ENCODE measurements at regions not wholly inside any gene's neighbourhood (a gene's known extent, or its start where the extent isn't known, plus 50 kb on each side); places are given as distances from the start of the nearest gene placed in this dataset.

- no peak for DNase-seq (ENCODE audit: low spot score)
These were observed 69.8 kb upstream of the DMAC1 start for GRCh38 chr9:7869340-7869739.

GRCh38 chr9:7862170-7862569 lies 62.6 kb upstream of the DMAC1 start:
- no peak for DNase-seq (ENCODE audit: low spot score)

GRCh38 chr9:7861086-7861485 lies 61.5 kb upstream of the DMAC1 start:
- DNase-seq (ENCODE audit: low spot score) = no peak

GRCh38 chr9:7860335-7860709 lies 60.7 kb upstream of the DMAC1 start:
- no peak for DNase-seq (ENCODE audit: low spot score)

GRCh38 chr9:7859701-7860334 lies 60.2 kb upstream of the DMAC1 start:
- DNase-seq (ENCODE audit: low spot score) = no peak

GRCh38 chr9:7858166-7858565 lies 58.6 kb upstream of the DMAC1 start:
- DNase-seq (ENCODE audit: low spot score) = no peak

- DNase-seq (ENCODE audit: low spot score) = no peak
These were observed 55.2 kb upstream of the DMAC1 start for GRCh38 chr9:7854763-7855162.
